ENCODE measurements at regions not wholly inside any gene's neighbourhood (a gene's known extent, or its start where the extent isn't known, plus 50 kb on each side); places are given as distances from the start of the nearest gene placed in this dataset.

- Histone ChIP-seq H3K9me3 (ENCODE audit: control insufficient read depth, low read depth, low read length) (peaks cover 3% of the 10 kb centered on the region), H2BK15ac (ENCODE audit: low read depth, low read length) (no peak overlapping the region), H3K18ac (ENCODE audit: insufficient read length, low read depth, low read length) (no peak overlapping the region), H2BK120ac (ENCODE audit: low read depth, low read length, poor library complexity, severe bottlenecking) (no peak overlapping the region), H3K4ac (ENCODE audit: low read depth, low read length) (no peak overlapping the region), H2AFZ (ENCODE audit: low read length) (no peak overlapping the region), H3K56ac (ENCODE audit: insufficient read length, low read depth, low read length) (no peak overlapping the region), H3K4me1 (ENCODE audit: insufficient read depth, low read length) (no peaks in the 10 kb centered on the region), H2BK20ac (ENCODE audit: low read depth, low read length, poor library complexity, severe bottlenecking) (no peak overlapping the region), H3K79me2 (ENCODE audit: insufficient read depth, low read length) (no peaks in the 10 kb centered on the region), H3K27ac (ENCODE audit: insufficient read length, low read depth, low read length) (no peak overlapping the region), H3K23me2 (ENCODE audit: insufficient read length, low read depth, low read length, poor library complexity, severe bottlenecking) (no peaks in the 10 kb centered on the region), H3K4me2 (ENCODE audit: insufficient read depth, insufficient read length, low read length) (no peak overlapping the region), H2AK5ac (ENCODE audit: insufficient read length, low read length) (no peak overlapping the region), H3T11ph (ENCODE audit: low read length) (no peak overlapping the region), H4K91ac (ENCODE audit: insufficient read length, low read depth, low read length) (no peak overlapping the region), H4K5ac (ENCODE audit: insufficient read length, low read depth, low read length) (no peak overlapping the region), H2BK12ac (ENCODE audit: insufficient read length, low read depth, low read length) (no peak overlapping the region), H3K9ac (ENCODE audit: extremely low read depth, insufficient read length, low read length) (no peak overlapping the region), H3K14ac (ENCODE audit: insufficient read depth, low read length) (no peak overlapping the region), H4K20me1 (ENCODE audit: control insufficient read depth, insufficient read depth, insufficient read length) (no peaks in the 10 kb centered on the region), H3K27me3 (ENCODE audit: insufficient read depth, low read length) (no peaks in the 10 kb centered on the region), H4K8ac (replicated peaks; ENCODE audit: insufficient read length, low read depth, low read length) (no peak overlapping the region), H3K79me1 (ENCODE audit: insufficient read depth, low read depth, low read length, poor library complexity, severe bottlenecking) (no peaks in the 10 kb centered on the region), H3K23ac (ENCODE audit: insufficient read length, low read depth, low read length) (no peak overlapping the region), H2BK5ac (ENCODE audit: insufficient read length, low read length) (no peak overlapping the region)
- Mint-ChIP-seq H3K4me1 (0 out of 4 replicates have a peak, but pooled peaks cover 0 to 5% of the 10 kb centered on the region in 2 experiments), H3K9me3 (peaks cover 23 to 24% of the 10 kb centered on the region in 2 experiments), H3K4me3 (no peak overlapping the region), H3K27me3 (ENCODE audit: low read depth) (peaks cover 35% of the 10 kb centered on the region), H3K36me3 (ENCODE audit: insufficient read depth in 1 of 3, low read depth in 3 of 3) (peaks cover 17 to 22% (median 17%) of the 10 kb centered on the region in 3 experiments), H3K27ac (no peak overlapping the region)
- no CpG with 5 or more reads among the region's 1 CpG for WGBS (ENCODE audit: extremely low coverage, insufficient read length, low lambda C conversion rate)
- TF ChIP-seq, protein P1, sequence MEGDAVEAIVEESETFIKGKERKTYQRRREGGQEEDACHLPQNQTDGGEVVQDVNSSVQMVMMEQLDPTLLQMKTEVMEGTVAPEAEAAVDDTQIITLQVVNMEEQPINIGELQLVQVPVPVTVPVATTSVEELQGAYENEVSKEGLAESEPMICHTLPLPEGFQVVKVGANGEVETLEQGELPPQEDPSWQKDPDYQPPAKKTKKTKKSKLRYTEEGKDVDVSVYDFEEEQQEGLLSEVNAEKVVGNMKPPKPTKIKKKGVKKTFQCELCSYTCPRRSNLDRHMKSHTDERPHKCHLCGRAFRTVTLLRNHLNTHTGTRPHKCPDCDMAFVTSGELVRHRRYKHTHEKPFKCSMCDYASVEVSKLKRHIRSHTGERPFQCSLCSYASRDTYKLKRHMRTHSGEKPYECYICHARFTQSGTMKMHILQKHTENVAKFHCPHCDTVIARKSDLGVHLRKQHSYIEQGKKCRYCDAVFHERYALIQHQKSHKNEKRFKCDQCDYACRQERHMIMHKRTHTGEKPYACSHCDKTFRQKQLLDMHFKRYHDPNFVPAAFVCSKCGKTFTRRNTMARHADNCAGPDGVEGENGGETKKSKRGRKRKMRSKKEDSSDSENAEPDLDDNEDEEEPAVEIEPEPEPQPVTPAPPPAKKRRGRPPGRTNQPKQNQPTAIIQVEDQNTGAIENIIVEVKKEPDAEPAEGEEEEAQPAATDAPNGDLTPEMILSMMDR (conservative IDR thresholded peaks at IDR 0.05), result no peak
- no peak for DNase-seq
Observed at GRCh38 chr2:64930258-64930671, 58.9 kb upstream of the SLC1A4 start.

Measured in H9 (cell line).